HUDEP-2 (cell line): ENCODE measurements at regions not wholly inside any gene's neighbourhood (a gene's known extent, or its start where the extent isn't known, plus 50 kb on each side); places are given as distances from the start of the nearest gene placed in this dataset.
A peak's percentile ranks its signal among the peaks of the same experiment; 100 is the strongest.
"Not testable (repeated sequence)": the region's sequence is repeated elsewhere in the genome, so short reads cannot be mapped to it uniquely, and the experiment has no call there.

ENCODE experiments used
- DNase-seq, 76 experiments: peaks; one replicate each; lab custom pipeline; 2025; ENCODE audit not compliant: unreplicated experiment in 76 of 76; lab: John Stamatoyannopoulos, UW

DNA sequence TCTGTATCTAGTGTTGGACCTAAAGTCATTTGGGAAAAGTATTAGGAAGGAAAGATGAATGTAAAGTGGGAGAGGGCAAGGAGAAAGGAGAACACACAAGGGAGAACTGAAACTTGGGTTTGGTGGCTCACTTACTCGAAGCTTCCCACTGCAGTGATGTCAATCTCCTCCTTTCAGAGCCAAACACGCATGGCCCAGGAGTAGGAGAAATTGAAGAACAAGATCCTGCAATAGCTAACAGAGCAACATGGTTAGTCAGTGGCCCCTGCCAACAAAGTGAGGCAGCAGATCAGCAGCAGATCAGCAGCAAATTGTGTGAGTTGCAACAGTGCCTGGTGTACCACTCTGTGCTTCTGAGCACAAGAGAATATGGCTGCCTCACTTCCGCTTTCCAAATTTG, 366.4 kb downstream of the PSAT1 start:
- no peak for DNase-seq

DNA sequence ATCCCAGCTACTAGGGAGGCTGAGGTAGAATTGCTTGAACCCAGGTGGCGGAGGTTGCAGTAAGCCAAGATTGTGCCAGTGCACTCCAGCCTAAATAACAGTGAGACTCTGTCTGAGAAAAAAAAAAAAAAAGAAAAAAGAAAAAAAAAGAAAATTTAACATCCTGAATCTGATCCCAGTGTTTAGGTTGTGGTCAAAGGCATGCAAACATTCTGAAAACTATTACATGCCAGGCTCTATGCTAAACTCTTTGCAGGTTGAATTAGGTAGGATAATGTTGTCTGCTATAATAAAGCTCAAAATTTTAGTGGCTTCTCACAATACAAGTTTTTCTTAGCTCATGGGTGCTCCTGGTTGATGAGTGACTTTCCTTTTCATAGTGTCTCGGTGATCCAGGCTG, 367.4 kb downstream of the PSAT1 start:
- no peak for DNase-seq

DNA sequence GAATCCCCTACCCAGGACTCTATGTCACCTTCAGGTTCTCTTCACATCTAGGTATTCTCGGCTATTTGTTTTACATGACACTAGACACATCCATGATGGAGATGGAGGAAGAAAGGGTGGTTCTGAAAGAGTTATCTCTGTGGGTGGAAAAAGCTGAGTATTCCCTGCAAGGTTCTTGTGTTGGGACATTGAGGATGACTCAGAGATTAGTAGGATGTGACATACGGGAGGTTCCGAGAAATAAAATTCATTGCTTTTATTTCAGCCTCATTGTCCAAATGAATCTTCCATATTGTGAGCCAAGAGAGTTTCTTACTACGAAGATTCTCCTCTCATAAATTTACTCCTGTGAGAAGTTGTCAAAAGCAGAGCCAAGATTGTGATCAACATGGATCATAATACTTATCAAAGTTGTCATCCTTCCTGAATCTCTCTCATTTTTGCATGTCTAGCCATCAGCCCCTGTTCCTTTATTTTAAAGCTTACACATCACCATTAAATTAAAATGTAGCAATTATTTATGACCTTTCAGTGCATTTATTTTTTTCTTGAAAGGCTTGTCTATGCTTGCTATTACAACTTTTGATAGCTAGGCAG, 370.0 kb downstream of the PSAT1 start:
- DNase-seq = no peak

DNA sequence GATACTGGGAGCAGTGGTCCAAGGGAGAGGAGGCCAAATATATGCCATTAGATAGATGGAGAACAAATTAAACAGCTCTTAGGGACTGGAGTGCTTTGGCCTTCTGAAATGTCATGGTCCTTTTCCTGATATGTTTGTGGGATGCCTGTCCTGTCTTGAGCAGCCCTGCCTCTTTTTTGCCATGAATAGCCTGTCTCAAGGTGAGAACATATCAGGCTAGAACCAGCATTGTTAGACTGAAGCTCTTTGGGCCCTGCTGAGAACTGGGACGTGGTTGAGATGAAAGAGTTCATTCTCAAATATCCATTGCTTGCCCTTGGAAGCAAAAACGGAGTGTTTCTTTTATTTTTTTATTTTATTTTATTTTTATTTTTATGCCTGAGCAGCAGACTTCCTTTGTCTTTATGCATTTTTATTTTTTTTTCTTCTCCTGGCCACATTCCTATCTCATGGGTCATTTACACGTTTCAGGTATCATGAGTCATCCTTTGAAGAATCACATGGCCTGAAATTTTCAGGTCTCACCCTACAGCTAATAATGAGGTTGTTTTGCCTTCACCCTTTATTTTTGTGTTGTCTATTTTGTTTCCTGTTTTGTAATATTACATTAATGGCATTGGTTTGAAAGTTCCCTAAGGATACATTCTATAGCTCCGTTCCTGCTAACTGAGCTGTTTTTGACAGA, 371.4 kb downstream of the PSAT1 start:
- no peak for DNase-seq

DNA sequence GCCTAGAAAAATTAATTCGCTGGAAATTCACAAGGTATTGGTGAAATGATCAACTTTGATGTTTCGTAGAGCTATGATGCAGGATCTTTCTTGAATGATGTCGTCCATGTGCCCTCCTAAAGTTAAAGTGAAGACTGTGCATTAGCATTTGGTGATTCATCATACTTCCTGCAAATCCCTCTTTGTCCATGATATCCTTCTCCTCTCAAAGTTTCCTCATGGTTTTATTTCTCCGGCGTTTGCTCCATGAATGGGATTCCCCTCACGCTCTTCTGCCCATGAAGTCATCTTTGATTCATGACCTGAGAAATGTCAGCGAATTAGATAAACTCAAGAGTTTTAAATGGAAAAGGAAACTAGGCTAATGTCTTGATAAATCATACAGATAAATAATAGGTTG, 372.7 kb downstream of the PSAT1 start:
- no peak for DNase-seq

DNA sequence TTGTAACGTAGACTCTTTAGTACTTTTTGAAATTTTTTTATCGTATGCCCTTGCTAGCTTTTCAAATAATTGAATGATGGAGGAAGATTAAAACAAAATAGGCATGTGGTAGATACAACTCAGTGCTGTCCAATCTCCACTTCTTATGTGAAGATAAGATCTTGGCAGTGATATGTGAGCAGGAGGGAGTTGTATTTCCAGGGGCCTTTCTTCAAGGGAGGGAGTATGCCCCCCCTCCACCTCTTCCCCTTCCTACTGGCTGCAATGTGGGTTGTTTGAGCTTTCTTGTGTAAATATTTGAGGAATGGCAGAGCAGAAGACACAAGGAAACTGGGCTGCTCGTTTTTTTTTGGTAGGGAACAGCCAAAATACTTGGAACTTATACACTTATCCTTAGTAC, 374.9 kb downstream of the PSAT1 start:
- no peak for DNase-seq

DNA sequence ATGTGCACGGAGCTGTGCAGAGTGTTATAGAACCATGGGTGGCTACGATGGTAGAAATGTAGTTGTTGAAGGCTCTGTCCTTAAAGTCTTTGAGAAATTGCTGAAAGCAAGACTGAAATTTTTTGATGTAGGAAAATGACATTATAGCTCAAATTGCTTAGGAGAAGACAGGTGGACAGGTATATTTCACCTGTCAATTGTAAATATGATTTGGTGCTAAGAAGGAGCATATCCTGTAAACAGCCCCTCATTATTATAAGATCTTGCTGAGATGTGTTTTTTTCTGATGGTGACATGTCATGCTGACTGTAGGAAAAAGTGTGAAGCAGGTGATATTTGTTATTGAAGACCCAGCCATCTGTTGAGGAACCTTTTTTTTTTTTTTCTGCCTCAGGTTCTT, 377.9 kb downstream of the PSAT1 start:
- DNase-seq = no peak

DNA sequence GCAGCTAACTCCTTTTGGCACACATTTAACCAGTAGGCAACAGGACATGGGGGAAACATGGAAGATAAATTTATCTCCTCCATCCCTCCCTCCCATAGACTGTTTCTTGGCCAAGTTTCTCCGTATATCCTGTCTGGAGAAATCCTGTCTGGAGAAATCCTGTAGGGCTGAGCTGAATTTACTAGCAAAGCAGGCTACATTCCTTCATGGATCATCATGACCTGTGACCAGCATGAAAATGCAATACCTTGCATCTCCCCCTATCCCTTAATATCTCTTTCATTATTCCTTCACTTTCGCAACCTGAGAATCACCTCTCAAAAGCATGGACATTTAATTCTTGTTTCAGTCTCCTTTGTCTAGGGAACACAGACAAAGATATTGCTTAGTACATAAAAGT, 379.1 kb downstream of the PSAT1 start:
- no peak for DNase-seq

DNA sequence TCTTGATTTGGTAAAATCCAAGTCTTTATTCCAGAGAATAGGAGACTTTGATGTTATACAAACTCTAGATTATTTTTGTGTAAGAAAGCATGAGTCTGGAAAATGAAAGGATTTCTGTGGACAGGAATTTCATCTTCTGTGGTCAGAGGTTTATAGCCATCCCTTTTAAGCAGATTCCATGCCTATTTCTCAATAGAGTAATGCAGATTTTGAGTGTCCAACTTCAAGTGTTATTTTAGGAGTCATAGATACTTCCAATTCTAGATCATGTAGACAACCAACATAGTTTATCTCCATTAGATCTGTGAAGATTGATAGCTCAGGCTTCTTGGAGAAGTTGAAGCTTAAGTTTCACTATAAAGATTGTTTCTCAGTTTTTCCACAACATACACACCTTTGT, 379.7 kb downstream of the PSAT1 start:
- DNase-seq = no peak

DNA sequence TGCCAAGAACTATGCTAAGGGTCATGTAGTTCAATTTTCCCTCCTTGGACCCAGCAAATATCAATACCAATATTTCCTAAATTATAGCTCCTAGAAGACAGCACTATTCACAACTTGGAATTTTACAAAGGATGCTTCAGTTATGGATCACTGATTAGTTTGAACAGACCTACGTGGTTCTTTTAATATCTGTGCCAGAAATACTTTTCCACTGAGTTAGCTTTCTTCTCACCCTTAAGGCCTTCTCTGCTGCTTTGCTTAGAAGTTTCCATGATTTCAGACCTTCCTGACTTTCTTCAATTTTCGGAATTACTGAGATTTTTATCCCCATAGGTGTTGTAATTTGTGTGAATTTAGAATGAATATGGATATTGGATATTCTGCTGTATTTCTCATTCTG, 380.4 kb downstream of the PSAT1 start:
- no peak for DNase-seq

DNA sequence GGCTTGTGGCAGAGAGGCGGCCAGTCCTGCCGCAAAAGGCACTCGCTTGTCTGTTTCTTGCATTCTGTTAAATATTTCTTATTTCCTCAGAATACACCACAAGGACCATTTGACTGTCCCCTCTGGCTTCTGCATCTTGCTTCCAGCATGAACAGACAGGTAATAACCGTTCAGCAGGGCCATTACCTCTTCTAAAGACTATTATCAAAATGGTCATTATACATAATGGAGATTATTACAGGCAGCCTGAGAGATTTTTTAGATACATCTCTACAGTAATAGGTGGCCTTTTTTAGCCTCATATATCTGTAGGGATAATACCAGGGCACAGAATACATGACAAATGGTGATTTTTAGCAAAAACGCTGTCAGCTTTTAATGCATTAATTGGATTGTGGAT, 382.0 kb downstream of the PSAT1 start:
- no peak for DNase-seq

DNA sequence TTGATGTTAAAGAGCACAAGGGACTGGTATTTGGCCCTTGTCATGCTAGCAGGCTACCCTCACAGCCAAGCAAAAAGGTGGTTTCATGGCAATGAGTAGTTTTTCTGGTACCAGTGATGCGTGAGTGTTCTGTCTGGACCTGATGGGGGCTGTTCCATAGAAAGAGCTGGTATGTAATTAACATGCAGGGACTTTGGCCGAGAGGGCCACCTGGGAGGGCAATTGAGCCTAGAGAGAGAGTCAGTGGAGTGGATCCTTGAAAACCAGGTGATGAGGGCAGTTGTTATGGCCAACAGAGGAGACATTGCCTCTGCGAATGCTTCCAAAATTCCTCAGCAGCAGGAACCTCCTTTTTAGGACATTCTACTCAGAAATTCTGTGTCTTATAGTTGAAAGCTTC, 383.3 kb downstream of the PSAT1 start:
- DNase-seq = no peak

DNA sequence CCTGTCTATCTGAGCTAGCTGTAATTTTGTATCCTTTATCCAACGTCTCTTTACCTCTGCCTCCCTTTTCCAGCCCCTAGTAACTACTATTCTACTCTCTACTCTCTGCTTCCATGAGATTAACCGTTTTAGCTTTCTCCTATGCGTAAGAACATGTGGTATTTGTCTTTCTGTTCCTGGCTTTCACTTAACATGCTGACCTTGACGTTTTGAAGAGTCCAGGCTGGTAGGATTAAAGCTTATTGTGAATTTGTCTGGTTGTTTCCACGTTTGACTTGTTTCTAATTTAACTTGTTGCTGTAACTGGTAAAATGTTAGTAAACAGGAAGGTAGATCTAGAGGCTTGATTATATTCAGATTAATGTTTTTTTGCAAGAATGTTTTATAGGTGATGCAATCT, 385.3 kb downstream of the PSAT1 start:
- no peak for DNase-seq

DNA sequence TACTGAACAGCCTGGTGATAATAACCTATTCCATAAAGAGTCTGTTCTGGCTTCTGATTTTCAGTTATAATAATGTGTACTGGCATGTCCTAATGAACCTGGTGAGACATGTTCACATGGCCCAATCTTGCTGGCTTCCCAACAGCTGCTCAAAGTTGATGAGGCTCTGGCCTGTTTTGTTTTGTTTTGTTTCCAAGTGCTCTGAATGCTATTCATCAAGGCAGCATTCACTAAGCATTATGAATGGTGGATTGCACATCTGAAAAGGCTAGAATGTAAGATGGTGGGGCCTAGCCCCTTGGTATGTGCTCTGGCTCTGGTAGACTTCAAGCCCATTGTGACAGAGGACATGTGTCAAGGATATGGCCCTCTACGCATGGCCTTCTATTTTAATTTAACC, 388.5 kb downstream of the PSAT1 start:
- no peak for DNase-seq

DNA sequence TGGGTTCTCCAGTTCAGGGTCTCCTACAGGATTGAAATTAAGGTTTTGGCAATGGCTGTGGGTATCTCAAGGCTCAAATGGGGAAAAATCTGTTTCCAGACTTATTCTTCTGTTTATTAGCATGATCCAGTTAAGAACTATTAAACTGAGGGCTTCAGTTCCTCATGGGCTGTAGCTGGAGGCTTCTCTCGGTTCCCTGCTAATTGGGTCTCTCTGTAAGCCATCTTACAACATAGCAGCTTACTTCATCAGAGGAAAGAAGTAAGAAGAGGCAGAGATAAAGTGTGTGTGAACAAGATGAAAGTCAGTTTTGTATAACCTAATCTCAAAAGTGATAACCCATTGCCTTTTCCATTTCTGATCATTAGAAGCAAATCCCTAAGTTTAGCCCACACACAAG, 391.9 kb downstream of the PSAT1 start:
- no peak for DNase-seq

DNA sequence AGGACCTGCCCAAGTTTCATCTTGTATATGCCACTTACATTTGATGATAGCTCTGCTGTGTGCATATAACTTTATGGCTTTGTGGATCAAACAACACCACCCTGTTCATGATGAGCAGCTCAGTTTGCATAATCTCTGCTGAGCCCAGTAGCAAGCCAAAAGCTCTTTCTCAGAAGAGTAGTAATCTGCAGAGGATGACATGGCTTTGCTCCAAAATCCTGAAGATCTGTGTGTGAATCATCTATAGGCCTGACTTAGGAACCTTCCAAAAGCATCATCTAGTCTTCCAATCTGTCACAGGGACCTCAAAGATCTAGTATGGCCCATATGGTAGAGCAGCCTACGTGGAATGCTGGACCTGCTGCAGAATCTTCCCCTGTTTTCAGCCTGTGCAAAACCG, 394.6 kb downstream of the PSAT1 start:
- DNase-seq = no peak

DNA sequence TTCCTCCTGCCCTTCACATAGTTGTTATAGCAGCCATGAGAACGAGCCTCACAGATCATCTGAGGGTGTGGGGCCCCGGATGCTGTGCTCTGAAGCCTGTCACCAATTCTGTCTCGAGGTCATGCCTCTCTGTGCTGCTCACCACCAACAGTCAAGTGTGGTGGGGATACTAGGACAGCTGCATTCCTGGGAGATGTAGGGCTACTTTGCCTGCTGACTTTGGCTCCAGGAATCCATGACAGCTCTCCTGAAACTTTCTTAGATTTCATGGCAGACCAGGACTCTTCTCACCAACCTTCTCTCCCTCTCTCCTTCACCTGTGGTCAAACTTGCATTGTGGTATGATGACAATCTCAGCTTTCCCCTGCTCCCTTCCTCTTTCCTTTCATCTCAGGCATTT, 395.9 kb downstream of the PSAT1 start:
- DNase-seq = no peak

DNA sequence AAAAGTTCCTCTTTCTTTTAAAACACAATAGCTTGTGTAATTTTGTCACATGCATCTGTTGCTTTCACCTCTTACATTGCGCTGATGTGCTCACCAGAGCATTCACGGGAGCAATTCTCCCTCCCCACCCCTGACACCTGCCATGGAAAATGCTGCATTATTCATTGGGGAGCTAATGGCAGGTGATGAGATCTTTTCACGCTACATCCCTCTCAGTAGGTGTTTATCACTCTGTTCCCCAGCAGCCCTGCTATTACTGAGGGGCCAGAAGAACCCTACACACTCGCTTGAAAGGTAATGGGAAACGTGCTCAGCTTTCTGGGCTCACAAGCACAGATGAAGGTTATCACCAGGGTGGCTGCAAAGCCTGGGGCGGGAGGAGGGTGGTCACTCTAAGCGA, 398.0 kb downstream of the PSAT1 start:
- DNase-seq = no peak

DNA sequence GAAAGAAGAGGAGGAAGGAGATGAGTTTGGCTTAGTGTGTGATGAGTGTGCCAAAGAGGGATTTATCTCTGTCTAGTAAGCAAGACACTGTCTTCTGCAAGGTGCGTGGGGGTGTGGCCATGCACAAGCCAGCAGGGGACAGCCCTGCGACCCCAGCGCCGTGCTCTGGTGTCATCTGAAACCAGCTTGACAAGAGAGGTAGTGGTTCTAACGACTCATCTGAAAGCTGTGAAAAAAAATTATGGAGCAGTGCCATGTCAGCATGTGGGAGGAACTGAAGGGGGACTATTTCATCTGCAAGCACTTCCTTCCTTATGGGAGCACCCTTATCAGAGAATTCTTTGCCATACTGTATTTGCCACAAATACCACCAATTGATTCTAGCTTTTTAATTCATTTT, 398.6 kb downstream of the PSAT1 start:
- DNase-seq = peak in 1 of 76 experiments; percentile 3

DNA sequence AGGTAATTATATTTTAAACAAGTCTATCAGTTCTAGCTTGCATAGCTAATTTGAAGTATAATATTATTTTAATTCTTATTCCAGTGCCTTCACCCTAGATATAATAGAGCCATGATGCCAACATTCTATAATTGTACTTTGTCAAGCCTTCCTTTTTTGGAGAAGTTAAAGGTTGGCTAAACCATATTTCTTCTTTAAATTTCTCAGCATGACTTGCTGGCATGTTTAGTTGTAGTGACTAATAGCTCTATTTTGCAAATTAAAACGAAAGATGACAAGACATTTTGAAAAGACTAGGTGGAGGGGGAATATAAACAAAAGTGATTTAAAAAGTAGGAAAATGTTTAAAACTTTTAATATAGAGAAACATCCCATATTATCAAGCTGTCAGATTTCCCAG, 400.7 kb downstream of the PSAT1 start:
- DNase-seq = no peak

DNA sequence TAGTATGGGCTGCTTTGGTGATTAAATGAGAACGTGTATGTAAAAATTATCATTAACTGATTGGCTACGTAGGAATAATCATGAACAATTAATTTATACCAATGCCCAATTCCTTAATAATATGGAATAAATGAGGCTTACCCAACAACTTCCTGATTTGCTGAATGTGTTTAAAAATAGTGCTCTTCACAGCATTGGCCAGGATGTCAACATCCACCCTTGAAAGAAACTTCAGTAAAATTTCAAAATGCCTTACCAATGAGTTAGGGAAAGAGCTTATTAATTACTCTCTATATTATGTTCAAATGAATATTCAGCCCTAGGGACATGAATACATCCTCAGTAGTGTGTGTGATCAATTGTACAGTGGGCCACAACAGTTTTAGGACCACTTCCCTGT, 401.4 kb downstream of the PSAT1 start:
- no peak for DNase-seq

DNA sequence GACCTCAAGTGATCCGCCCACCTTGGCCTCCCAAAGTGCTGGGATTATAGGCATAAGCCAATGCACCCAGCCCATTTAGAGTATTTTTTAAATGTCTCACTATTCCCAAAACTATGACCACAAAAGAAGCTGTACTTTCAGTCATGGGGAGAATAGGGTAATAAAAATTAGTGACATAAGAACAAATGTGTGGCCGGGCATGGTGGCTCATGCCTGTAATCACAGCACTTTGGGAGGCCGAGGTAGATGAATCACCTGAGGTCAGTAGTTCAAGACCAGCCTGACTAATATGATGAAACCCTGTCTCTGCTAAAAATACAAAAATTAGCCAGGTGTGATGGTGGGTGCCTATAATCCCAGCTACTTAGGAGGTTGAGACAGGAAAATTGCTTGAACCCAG, 402.3 kb downstream of the PSAT1 start:
- DNase-seq = not testable (repeated sequence)

DNA sequence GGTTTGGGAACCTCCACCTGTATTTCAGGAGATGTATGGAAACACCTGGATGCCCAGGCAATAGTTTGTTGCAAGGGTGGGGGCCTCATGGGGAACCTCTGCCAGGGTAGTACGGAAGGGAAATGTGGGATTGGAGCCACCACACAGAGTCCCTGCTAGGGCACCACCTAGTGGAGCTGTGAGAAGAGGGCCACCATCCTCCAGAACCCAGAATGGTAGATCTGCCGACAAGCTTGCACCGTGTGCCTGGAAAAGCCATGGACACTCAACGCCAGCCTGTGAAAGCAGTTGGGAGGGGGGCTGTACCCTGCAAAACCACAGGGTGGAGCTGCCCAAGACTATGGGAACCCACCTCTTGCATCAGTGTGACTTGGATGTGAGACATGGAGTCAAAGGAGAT, 407.2 kb downstream of the PSAT1 start:
- DNase-seq = not testable (repeated sequence)
